NCI-H187 treated with DMSO at 0.1 percent for 48 hours (cell line): ENCODE measurements at regions not wholly inside any gene's neighbourhood (a gene's known extent, or its start where the extent isn't known, plus 50 kb on each side); places are given as distances from the start of the nearest gene placed in this dataset.

Source experiments
- DNase-seq: peaks from one replicate; lab custom pipeline; 2025; lab: John Stamatoyannopoulos, UW

- no peak for DNase-seq
Measured at GRCh38 chr5:6806668-6807067, 93.4 kb downstream of the TENT4A start.

GRCh38 chr5:6808462-6808861 lies 95.2 kb downstream of the TENT4A start:
- no peak for DNase-seq

- DNase-seq = no peak
Measured at GRCh38 chr5:6810641-6811405, 97.6 kb downstream of the TENT4A start.

- no peak for DNase-seq
Measured at GRCh38 chr5:6812091-6812490, 98.9 kb downstream of the TENT4A start.

GRCh38 chr5:6812800-6813731 lies 99.8 kb downstream of the TENT4A start:
- no peak for DNase-seq

- DNase-seq = no peak
Measured at GRCh38 chr5:6814816-6815215, 101.6 kb downstream of the TENT4A start.

GRCh38 chr5:6818594-6819511 lies 105.6 kb downstream of the TENT4A start:
- no peak for DNase-seq

GRCh38 chr5:6819521-6819920 lies 106.3 kb downstream of the TENT4A start:
- DNase-seq = no peak

- no peak for DNase-seq
Measured at GRCh38 chr5:6820851-6821479, 107.7 kb downstream of the TENT4A start.

- no peak for DNase-seq
Measured at GRCh38 chr5:6822068-6822467, 108.8 kb downstream of the TENT4A start.

GRCh38 chr5:6822556-6823343 lies 109.5 kb downstream of the TENT4A start:
- no peak for DNase-seq

GRCh38 chr5:6823996-6824395 lies 110.8 kb downstream of the TENT4A start:
- DNase-seq = no peak

- DNase-seq = no peak
Measured at GRCh38 chr5:6825678-6826244, 112.5 kb downstream of the TENT4A start.

GRCh38 chr5:6826756-6827155 lies 113.5 kb downstream of the TENT4A start:
- DNase-seq = no peak

- no peak for DNase-seq
Measured at GRCh38 chr5:6827526-6828219, 114.4 kb downstream of the TENT4A start.

- no peak for DNase-seq
Measured at GRCh38 chr5:6829150-6829784, 116.0 kb downstream of the TENT4A start.

- DNase-seq = no peak
Measured at GRCh38 chr5:6830643-6831239, 117.5 kb downstream of the TENT4A start.

GRCh38 chr5:6831678-6832671 lies 118.7 kb downstream of the TENT4A start:
- no peak for DNase-seq
